HG03432 (cell line): ENCODE measurements at regions not wholly inside any gene's neighbourhood (a gene's known extent, or its start where the extent isn't known, plus 50 kb on each side); places are given as distances from the start of the nearest gene placed in this dataset.

ENCODE experiments used
- ATAC-seq: cut with Tn5 transposase; IDR thresholded peaks from one replicate; pipeline ENCODE4 v1.9.1; 2021; ENCODE audit warnings: mild to moderate bottlenecking, moderate library complexity; ENCODE audit not compliant: unreplicated experiment

DNA sequence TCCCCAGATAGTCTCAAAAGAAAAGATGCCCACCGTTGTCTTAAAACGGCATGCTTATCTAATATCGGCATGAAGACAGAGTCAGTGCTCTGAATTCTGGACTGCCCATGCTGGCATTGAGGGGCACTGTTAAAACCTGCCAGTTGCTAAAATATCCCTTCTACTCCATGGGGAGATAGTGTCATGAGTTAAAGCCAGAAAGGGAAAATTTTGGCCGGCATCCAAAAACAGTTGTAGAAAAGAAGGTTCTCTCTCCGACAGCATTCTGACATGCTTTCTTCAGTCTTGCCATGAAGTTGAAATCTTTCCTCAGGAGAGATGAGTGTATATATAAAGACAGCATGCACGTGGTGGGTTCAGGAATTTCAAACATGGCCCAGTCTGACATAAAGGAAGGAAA is 401.3 kb upstream of the PIK3C3 start:
- no peak for ATAC-seq

DNA sequence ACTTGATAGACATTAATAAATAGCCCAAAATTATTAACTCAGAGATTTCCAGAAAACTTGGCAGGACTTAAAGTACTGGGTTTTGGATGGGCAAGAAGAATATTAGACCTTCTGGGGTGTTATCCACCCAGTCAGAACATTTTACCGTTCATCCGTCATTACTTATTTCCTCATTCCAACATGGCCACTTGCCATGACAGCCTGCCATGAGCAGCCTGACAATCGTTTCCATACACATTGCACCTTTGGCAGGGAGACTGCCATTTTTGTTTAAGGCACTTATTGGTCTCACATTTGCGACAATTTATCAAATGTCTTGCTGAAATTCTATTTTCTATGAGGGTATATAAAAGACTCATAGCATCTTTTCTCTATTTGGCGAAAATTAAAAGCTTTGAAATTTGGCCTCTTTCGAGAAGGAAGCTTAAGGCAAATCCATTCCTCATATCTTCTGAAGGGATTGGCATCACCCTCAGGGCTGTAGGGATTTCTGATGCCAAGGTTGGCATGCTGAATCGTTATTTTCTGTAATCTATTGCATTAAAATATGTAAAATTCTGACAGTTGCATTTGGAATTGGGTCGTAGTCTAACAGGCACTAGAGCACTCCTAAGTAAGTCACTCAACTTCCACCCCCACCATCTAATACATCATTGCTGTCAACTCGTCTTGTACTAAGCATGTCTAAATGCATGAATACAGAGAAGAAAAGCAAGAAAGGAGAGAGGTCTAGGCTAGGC is 406.3 kb upstream of the PIK3C3 start:
- no peak for ATAC-seq

DNA sequence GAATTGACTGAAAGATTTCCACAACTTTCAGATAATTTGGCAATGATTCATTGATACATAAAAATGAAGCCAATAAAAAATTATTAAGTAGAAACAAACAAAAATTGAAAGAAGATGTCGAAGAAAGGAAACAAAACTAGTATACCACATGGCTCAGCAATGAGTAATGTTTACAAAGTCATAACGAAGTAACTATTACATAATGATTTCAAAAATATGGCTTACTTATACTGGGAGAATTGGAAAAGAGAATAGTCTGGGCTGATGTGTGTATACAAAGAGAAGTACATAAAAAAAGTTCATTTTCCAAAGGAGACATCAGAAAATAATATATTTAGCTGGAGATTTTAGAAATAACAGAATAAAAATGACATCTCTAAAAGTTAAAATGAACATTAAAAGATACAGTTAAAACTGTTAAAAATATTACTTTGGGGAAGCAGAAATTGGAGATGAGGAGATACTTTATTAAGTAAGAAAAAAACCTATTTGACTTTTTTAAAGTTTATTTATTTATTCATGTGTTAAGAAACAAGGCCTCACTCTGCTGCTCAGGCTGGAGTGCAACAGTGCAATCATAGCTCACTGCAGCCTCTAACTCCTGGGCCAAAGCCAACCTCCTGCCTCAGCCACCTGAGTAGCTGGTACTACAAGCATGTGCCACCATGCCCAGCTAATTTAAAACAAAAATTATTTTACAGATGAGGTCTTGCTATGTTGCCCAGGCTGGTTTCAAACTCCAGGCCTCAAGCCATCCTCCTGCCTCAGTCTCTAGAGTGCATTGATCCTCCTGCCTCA is 409.7 kb upstream of the PIK3C3 start:
- no peak for ATAC-seq

DNA sequence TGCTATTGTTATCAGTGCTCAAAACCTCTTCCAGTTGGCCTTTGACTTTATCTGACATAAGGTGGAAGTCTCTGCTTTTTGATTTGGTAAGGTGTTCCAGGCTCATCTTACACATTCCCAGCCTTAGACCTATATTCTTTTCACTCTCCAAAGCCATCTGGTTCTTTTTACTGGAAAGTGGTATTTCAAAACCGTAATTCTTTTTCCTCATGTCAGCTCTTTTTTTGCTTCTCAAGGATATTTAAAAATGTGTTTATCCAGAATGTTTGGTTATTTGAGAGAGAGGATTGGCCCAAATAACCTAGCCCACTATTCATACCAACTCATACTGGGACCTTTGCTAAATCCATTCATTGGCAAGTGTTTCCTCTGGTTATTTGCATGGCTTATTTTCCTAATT is 411.2 kb upstream of the PIK3C3 start:
- no peak for ATAC-seq

DNA sequence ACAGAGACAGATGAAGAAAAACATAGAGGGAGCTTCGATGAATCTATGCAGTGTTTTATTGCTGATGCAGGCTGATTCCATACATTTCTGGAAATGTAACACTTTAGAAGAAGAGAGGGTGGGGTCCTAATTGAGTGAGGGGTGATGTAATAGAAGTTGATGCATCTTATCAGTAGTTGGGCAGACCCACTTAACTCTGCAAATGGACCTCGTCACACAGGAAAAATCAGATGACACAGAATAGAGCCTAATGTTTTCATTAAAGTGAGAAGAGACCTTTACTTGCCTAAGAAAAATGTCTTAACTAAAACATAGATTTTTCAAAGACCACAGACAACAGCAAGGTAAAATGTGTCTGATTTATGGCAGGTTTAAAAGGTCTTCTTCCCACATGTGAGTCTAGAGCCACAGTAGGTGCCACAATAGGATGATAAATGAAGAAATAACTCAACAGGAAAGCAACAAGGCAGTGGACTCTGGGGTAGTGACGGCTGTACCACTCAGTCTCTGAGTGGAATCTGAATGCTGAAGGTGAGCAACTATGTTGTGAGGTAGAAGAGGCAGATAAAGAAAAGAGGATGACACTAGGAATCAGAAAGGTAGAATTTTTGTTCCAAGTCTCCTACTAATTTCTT is 414.7 kb upstream of the PIK3C3 start:
- ATAC-seq = no peak

DNA sequence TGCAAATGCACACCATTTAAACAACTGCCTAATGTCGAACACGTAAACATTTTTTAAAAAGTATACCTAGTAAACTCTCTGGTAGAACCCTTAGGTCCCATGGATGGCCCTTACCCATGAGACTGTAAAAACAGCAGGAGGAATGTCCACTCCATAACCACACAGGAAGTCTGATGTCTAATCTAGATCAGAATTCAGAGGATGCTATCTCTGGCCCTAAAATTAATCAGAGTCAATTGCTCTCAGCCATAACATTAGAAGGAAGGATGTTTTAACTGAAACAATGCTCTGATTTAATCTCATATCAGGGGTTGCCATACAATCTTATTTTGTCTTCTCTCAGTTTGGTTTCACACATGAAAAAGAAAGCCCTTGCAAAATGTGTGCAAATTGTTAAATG is 416.3 kb upstream of the PIK3C3 start:
- no peak for ATAC-seq

DNA sequence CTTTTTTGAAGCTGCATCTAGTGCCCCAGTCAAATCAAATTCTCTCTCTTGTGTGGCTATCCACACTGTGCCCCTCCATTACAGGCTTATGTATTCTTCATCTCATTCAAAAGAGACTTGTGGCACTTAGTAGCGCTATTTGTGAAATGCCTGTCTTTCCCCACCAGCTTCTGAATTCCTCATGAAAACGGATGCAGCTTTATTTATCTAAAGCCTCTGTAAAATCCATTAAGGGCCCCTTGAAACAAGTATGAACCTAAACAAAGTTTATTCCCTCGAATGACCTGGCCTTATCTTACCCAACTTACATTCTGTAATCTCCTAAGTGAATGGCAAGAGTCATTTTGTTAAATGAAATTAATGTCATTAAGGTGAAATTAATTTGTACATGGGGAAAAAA is 417.4 kb upstream of the PIK3C3 start:
- no peak for ATAC-seq

DNA sequence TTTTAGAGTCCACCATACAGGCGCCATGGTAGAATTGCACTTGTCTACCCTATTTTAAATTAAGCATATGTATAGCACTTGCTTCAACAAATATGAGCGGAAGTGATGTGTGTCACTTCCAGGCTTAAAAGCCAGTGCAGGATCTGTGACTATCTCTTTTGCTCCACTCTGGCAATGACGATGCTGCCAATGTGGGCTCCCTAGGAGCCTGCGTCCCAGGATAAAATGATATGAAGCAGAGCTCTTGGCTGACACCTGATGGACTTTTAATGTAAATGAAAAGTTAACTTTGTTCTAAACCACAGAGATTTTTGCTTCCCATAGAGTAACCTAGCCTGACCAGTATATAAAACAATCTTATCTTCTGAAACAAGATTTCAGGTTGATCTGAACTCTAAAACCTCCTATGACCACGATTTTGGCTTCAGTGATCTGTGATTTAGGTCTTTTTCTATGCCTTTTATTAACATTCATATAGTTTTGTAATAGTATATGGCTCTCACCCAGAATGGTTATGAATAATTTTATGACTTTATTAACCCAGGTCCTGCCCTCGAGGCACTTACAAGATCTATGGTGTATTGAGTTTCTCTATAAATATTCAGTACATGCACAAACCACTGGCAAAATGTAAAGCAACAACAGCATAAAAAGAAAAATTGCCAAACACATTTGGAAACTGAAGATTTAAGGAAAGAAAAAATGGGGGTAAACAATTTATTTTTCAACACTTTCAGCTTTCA is 422.5 kb upstream of the PIK3C3 start:
- no peak for ATAC-seq

DNA sequence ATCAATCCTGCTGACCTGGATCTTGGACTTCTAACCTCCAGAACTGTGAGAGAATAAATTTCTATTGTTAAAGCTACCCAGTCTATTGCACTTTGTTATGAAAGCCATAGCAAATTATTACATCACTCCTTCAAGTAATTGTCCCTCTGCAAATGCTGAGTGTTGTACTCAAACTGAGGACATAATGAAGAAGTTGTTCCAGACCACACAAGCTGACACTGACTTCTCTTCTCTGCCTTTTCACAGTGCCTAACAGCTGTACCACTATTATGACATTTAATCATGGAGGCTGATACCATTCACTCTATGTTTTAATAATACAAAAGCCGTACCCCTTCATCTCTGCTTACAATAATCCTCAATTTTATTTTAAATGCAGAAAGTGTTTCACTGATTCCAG is 424.1 kb upstream of the PIK3C3 start:
- no peak for ATAC-seq

DNA sequence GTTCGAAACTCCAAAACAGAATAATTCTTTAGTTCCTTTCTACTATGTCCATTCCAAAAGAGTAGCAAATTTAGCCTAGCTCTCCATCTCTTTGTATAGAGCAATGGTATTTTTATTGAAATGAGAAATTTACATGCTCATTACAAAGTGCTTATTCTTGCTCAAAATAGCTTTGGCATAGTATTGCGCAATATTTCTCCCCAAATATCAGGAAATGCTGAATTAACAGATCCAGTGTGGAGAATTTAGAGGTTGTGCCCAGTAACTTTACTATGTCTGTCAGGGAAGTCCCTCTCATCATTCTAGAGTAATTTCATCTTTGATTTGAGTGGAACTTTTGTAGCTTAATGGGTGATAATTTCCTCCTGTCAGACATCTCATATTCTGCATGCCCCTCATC is 425.9 kb upstream of the PIK3C3 start:
- ATAC-seq = no peak

DNA sequence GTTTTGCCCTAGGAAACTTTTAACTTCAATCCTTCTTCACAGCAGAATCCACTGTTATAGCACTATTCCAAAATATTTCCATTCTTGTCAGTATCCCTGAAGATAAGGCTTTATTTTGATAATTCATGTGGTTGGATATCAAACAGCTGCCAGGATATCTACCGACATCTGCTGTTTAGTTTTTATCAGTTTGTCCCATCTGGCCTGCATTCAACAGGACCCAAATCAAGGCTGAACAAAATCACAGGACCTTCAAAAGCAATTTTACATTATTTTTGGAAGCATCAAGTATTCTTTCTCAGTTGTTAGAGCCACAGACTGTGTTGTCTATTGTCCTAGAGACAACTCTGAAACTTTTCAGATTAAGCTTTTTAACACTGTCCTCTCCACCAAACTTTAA is 429.0 kb upstream of the PIK3C3 start:
- no peak for ATAC-seq

DNA sequence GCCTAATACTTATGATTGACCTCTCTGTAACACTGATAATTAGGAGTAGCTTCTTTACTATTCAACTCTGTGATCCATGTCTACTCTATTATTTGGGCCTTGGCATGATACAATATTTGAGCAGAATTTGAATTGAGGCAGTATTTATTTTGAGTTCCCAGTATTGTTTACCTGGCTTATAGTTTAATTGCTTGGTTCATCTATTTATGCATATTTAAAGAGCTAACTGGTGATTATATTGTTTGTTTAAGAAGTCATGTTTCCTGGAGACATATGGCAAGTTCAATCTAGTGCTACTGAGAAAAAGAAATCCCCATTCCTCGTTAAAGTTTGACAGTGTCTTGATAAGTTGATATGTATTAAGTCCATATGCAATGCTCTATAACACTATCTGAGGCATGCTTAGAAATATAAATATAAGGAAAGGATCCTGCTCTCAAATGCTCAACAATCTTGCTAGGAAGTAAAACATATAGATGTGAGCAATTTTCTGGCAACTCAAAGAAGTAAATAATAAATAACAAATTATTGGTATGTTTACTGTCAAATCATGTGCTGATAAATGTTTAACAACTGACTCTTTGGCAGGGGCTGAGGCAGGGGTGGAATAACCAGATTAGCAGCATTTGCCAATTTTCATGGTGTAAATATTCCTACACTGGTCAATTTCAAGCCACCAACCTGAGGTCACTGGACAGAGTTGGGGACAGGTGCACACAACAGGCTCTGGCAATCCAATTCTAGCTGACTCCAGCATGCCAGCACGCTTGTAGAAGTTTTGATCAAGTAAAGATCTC is 430.2 kb upstream of the PIK3C3 start:
- ATAC-seq = no peak

DNA sequence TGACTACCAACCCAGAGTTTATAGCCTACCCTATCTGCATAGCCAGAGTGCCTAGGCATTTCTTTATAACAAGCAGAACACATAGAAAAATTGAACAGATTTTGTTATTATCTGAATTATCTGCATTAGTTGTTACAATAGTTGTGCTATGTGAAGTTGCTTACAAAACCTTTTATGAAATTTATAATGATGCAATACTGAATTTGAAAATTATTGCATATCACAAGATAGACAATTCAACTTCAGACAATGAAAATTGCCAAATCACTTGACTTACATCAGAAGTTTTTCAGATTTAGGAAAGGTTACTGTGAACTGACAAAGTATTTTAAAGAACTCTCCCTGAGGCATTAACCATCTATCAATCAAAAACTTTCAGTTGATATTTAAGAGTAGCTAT is 437.9 kb upstream of the PIK3C3 start:
- ATAC-seq = no peak

DNA sequence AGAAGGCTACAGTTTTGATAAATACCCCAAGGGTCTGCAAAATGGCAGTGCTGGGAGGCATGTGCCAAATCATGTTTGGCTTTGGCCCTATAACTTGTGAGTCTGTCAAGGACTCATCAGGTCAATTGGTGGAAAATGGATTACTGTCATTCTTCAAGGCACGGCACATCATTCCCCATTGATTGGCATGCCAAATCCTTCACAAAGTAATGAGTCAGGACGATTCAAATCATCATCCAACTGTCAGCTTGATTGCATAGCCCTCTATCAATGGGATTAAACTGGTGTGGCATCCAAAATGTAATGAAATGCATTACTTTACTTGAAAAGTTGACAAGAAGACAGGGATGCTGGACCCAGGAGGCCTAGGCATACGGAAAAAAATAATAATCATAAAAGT is 441.6 kb upstream of the PIK3C3 start:
- ATAC-seq = no peak

DNA sequence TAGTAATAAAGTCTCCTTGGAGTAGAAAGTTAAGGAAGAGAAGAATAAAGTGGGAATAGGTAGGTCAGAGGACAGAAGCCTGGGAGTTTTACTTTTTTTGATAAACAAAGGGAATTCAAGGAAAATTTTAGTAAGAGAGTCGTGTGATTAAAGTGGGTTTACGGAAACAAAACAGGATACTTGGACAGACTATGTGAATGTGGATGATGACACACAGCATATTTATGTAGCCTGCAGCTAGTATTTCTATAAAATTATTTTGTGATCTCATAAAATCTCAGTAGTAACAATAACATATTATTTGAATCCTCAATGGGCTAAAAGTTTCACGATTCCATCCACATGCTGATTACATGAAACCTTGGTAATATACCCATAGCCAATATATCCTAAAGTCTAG is 450.7 kb upstream of the PIK3C3 start:
- no peak for ATAC-seq

DNA sequence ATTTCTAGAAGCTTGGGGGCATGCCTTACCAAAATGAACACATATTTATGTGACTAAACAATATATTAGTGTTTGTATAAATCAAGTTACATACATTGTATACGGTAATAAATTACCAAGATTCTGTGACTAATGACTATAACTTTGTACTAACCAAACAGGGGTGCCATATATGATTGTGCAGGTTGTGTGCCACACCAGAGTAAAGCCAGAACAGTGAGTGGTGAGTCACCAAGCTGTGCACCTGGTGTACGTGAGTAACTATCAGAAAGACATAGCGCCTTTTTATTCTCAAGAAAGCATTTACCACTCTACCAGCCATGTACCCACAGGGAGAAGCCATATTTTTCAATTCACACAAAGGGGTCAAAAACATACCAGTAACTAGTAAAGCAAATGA is 453.2 kb upstream of the PIK3C3 start:
- ATAC-seq = no peak

DNA sequence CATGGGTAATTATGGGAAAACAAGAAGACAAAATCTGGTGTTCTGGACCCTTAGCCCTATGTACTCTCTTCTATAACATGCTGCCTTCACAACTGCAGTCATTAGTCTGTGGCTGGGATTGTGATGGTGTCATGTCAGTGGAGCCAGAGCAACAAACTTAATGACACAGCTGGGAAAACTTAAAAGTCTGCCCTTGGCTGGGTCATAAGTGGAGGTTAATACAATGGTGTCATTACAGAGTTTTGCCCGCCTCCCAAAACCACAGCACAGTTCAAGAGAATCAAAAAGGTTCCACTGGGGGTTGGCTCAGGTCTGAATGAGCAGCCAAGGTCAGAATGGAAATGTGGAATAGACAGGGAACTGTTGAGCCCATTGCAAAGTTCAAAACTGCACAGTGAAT is 455.7 kb upstream of the PIK3C3 start:
- no peak for ATAC-seq

DNA sequence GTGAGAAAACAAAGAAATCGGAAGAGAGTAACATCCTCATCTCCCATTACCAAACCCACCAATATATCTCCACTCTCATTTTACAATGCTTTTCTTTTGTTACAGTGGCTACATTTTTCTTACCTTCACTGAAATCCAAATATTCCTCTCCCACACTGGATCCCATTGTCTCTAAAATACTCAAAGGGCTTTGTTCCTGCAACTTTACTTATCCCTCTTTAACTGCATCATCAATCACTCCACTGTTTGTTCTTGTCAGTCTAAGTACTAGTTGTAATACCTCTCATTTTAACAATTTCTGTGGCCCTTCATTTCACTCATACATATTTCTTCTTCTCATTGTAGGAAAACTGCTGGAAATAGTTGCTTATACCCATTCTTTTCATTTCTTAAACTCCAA is 464.2 kb upstream of the PIK3C3 start:
- ATAC-seq = no peak

DNA sequence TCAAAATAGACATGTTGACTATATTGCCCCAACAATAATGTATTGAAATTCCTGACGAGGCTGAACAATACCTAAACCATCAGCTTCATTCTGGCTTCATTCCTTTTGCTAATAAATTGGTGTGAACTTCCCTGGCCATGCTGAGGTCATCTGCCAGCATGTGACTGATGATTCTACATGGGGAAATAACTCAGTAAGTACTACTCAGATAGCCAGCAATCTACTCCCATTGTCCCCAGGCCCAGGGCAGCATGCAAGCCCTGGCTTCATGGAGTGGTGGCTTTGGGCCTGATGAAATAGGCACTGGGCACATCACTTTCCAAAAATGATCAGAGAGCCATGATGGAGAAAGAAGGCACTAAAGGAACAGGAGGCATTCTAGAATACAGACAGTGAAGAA is 468.5 kb upstream of the PIK3C3 start:
- ATAC-seq = no peak

DNA sequence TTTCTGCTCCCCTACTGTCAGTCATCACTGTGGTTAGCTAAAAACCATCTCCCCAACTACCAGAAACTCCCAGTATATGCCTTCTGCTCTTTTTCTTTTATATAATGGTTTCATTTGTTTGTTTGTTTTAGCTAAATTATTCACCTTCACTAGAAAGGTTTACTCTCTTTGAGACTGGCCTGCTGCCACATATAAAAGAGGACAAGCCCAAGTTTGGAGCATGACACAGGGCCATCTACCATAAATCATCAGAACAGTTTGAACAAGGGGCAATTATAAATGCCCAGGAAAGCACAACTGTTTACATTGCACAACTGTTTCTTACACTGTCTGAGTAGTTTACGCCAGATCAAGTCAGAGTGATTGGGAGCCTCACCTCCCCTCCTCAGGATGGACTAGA is 471.0 kb upstream of the PIK3C3 start:
- no peak for ATAC-seq

DNA sequence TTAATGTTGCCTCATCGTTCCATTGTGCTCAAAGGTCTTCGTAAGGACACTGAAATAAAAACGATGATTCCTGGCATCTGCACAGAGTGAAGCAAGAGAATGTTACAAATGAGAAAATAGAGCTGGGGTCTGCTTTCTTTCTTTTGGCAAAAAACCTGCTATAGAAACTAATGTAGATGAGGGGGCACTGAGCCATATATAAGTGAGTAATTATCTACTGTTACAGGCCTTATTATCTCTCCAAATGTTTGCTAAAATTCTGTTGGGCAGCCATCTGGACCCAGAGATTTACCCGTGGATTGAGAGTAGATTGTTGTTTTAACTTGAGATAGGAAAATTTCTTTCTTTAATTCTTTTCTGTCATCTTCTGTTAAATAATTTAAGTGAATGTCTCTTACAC is 472.5 kb upstream of the PIK3C3 start:
- no peak for ATAC-seq
